GM19468 (cell line): ENCODE measurements at regions not wholly inside any gene's neighbourhood (a gene's known extent, or its start where the extent isn't known, plus 50 kb on each side); places are given as distances from the start of the nearest gene placed in this dataset.
"Not testable (repeated sequence)": the region's sequence is repeated elsewhere in the genome, so short reads cannot be mapped to it uniquely, and the experiment has no call there.

ENCODE experiments used
- ATAC-seq: cut with Tn5 transposase; IDR thresholded peaks from one replicate; pipeline ENCODE4 v1.9.1; 2021; ENCODE audit warnings: mild to moderate bottlenecking, moderate library complexity, moderate number of reproducible peaks; ENCODE audit not compliant: unreplicated experiment; ENCODE audit errors: extremely low read depth

DNA sequence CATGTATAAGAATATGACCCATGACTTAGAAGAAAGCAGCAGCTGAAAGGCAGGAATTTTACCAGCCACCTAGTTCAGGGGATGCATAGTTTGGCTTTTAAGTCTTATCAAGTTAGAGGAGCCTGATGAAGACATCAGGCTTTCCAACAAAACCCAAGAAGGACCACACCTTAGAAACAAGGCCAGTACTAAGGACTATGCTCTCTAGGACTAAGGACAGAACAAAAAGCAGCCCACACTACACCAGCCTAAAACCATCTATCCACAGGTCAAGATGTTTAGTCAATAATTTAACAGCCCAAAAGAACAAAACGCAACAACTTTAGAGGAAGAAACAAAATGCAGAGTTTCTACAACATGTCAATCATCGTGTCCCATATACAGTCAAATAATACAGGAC is 408.9 kb upstream of the RGMB start:
- ATAC-seq = no peak

DNA sequence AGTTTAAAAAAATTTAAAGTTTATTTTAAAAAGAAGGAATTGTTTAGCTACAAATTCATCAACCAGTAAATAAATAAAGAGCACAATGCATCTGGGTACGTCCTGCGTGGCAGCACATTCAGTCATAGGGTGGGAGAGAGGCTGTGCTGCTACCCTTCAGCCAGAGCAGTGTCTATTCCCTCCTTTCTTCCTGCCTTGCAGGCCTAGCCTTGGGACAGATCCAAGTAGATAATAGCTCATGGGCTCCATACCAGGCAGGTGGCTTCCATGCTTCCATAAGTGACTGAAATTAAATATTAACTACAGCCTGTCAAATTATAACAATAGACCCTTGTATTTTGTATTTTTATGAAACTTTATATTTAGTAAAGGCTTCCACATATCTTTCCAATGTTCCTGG is 408.3 kb upstream of the RGMB start:
- no peak for ATAC-seq

DNA sequence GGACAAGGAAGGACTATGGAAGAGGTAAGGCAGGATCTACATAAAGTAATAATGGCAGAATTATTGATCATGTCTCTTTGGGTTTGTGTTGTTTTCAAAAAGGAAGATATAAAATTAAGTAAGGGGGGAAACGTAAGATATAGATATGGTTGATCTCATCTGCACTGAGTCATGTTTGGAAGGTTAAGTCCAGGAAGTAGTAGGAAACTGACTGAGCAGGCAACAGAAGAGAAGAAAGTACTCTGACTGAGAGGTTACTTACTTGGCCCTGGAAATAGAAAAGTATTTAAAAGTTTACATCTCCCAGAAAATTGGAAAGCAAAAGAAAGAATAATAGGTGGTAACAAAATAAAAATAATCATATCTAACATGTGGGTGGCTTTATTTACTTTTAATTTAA is 405.3 kb upstream of the RGMB start:
- no peak for ATAC-seq

- ATAC-seq = no peak
Measured at GRCh38 chr5:98372351-98372750, 401.1 kb upstream of the RGMB start.

DNA sequence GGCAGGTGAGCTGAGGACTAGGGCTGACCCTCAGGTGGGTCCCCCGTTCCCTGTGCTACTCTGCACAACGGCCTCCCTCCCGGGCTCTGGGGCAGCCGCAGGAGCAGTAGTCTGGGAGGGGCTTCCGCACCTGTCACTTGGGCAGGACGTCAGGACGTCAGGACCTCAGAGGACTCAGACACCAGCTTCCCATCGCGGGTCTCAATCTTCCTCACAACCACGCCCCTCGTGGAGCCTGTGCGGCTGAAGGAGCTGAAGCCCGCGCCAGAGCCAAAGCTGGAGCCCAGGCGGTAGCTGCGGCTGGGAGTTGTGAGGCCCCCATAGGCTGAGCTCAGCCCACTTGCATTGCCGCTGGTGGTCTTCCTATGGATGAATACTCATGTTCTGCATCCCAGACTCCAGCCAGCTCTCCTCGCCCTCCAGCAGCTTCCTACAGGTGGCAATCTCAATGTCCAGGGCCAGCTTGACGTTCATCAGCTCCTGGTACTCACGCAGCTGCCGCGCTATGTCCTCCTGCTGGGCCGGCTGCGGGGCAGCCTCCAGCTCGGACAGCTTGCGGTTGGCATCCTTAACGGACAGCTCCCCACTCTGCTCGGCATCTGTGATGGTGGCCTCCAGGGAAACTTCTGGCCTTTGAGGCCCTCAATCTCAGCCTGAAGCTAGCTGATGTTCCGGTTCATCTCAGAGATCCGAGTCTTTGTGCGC is 381.4 kb upstream of the RGMB start:
- ATAC-seq = no peak

- ATAC-seq = not testable (repeated sequence)
Measured at GRCh38 chr5:98393205-98393604, 380.3 kb upstream of the RGMB start.

- ATAC-seq = no peak
Measured at GRCh38 chr5:98397081-98397480, 376.4 kb upstream of the RGMB start.

- ATAC-seq = no peak
Measured at GRCh38 chr5:98398465-98398864, 375.0 kb upstream of the RGMB start.

GRCh38 chr5:98401656-98402055 is 371.8 kb upstream of the RGMB start:
- no peak for ATAC-seq

DNA sequence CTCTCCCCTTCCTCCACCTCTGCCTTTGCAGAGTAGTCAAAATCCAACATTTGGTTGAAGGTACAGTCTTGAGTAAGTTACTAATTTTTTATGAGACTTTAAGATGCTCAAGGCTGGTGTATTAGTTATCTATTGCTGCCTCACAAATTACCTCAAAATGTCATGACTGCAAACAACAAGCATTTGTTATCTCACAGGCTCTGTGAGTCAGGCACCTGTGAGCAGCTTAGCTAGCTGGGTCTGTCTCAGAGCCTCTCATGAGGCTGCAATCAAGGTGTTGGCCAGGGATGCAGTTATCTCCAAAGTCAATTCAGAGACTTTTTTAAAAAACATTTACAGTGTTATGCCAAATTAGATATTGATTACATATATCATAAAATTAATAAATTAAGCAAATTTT is 371.3 kb upstream of the RGMB start:
- no peak for ATAC-seq

DNA sequence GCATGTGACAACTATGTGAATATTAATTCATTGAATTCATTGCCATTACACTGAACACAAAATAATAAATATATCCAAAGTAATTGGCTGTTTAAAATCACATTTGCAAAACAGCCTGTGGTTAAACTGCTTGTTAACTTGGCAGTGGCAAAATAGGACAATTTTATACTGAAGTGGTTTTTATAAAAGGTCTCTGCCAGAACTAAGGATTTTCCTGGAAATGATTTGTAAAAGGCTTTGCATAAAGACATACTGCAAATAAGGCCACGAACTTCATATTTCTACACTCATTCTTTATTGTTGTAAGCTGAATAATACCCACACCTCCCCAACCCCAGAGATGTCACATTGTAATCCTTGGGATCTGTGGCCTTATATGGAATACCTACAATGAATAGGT is 370.3 kb upstream of the RGMB start:
- ATAC-seq = no peak

- ATAC-seq = no peak
Measured at GRCh38 chr5:98414938-98415337, 358.5 kb upstream of the RGMB start.

GRCh38 chr5:98415663-98416062 is 357.8 kb upstream of the RGMB start:
- no peak for ATAC-seq

DNA sequence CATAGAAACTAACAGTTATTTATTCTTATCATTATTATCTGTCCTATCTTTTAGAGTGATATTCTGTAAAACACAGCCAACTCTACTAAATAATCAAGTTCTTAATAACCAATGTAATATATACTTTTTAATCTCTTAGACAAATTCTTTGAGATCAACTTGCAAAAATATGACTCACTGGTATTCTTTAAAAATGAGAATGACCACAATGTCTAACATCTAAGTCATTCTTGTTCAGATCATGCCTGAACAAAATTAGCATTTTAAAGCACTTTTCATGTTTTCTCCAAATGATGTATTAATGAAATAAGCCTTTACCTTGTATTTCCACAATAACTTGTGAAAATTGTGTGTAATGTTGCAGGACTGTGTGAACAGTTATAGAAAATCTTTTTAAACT is 356.9 kb upstream of the RGMB start:
- ATAC-seq = no peak

DNA sequence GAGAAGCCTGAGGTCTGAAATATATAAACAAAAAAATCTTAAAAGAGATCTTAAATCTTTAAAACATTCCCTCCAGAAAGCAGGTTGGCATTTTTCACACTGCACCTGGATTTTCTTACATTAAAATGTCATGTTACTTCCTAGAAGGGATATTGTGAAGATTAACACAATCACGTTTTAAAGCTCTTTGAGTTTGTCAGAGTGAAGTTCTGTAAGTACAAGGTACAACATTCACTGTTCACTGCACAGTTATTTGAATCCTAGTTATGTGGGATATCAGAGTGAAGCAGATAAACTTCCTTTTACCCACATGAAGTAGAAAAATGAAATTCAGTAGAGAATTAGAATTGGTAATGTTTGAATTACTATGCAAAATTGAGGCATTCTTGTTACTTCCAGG is 353.6 kb upstream of the RGMB start:
- no peak for ATAC-seq

GRCh38 chr5:98424681-98425450 is 348.6 kb upstream of the RGMB start:
- ATAC-seq = no peak

- ATAC-seq = no peak
Measured at GRCh38 chr5:98425640-98426039, 347.8 kb upstream of the RGMB start.

- peak; percentile 35 for ATAC-seq
Measured at GRCh38 chr5:98428806-98429205, 344.7 kb upstream of the RGMB start.

GRCh38 chr5:98432378-98432777 is 341.1 kb upstream of the RGMB start:
- no peak for ATAC-seq

- ATAC-seq = no peak
Measured at GRCh38 chr5:98433022-98433421, 340.4 kb upstream of the RGMB start.

DNA sequence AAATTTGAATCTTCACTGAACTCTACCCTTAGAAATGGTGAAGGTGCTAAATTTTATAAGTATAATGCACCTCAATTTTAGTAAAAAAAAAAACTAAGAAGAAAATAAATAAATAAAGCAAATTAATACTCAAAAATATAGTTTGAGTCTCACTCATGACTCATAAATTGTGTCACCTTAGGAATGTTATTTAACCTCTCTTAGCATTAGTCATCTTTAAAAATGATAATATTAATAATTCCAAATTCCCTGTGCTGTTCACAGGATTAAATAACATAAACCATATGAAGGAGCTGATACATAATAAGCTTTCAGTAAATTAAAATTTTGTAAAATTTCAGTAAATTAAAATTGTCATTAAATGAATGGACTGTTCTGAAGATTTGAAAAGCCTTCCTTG is 339.8 kb upstream of the RGMB start:
- no peak for ATAC-seq

DNA sequence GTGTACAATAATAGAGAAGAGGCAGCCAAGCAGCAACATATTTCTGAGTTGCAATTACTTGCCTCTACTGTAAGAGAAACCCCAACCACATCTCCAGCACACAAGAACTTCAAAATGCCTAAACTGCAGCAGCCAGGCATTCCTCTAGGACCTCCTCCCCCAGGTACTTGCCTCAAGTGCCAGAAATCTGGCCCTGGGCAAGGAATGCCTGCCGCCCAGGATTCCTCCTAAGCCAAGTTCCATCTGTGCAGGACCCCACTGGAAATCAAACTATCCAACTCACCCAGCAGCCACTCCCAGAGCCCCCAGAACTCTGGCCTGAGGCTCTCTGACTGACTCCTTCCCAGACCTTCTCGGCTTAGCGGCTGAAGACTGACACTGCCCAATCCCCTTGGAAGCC is 336.8 kb upstream of the RGMB start:
- no peak for ATAC-seq
